Activated CD4-positive, alpha-beta T cell treated with anti-CD3 and anti-CD28 coated beads, Interleukin-2, amount 50 U/mL, for 48 hours (primary cell): ENCODE measurements at regions not wholly inside any gene's neighbourhood (a gene's known extent, or its start where the extent isn't known, plus 50 kb on each side); places are given as distances from the start of the nearest gene placed in this dataset.
"Not testable (repeated sequence)": the region's sequence is repeated elsewhere in the genome, so short reads cannot be mapped to it uniquely, and the experiment has no call there.

ENCODE experiments used
- DNase-seq, 2 experiments: peaks; one replicate each; pipeline ENCODE4 v3.0.0-alpha.2; 2020

DNA sequence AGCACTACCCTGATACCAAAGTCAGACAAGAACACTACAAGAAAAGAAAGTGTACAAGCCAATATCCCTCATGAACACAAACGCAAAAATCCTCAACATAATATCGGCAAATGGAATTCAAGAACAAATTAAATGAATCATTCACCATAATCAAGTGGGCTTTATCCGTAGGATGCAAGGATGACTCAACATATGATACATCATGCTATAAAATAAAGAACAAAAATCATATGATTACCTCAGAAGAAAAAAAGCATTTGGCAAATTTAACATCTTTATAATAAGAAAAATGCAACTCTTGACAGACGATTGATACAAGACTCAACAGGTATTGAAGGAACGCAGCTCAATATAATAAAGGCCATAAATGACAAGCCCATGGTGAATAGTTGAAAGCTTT lies 843.9 kb downstream of the FRK start:
- no peak for DNase-seq

DNA sequence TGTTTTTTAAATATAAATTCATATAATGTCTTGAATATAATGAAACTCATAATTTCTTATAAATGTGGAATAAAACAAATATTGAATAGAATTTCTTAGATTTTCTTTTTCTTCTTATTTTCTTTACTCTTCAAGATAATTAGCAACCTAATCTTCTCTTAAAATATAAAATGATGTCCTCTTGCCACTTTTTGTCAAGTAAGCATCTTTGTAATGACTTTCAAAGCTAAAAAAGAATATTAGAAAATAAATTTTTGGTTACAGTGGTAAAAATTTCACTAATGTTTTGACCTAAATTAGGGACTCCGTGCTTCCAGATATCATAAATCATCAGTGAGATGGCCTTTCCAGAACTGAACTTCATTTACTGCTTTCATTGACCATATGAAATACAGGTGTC lies 846.4 kb downstream of the FRK start:
- DNase-seq: no peak

DNA sequence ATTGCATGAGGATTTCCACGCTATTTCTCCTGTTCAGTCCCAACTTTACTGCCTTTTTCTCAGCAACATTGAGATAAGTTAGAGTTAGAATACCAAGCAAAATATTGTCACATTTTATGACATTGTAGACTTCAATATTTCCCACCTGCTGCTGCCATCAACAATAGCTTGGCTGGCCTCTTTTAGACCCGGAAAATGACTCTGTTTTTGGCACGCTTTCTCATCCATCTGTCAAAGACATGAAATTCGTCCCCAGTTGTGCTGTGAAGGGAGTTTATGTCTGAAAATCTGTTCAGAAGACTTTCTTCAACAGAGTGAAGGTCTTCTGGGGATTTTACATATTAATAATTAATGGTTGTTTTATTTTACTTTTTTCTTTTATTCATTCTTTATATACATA lies 857.3 kb downstream of the FRK start:
- DNase-seq: no peak

DNA sequence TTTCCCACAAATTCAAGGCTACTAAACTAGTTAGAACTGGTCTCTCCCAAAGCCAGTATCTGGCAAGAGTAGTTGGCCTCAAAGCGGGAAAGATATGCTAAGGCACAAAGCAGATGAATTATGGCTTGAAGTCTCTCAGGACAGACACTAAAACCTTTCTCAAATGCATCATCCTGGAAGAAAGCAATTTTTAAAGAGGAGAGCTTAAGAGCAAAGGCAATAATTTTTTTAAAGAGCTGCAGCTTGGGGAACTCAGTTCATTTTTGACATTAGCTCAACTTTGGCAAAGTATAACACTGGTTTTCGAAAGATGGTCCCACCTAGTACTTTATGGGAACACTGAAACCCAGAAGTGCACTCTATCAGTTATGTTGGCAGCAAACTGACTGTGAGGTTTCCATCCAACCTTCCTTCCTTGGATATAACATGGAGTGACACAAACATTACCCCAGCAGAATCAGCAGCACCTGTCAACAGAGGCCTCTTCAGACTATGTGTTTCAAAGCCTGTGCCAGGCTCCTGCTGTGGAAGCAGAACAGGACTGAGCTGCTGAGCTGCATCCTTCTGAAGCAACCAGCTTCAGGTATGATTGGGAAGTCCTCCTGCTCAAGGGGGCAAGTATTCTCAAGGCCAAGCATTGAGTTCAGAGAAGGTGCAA lies 852.3 kb upstream of the HS3ST5 start:
- no peak for DNase-seq

DNA sequence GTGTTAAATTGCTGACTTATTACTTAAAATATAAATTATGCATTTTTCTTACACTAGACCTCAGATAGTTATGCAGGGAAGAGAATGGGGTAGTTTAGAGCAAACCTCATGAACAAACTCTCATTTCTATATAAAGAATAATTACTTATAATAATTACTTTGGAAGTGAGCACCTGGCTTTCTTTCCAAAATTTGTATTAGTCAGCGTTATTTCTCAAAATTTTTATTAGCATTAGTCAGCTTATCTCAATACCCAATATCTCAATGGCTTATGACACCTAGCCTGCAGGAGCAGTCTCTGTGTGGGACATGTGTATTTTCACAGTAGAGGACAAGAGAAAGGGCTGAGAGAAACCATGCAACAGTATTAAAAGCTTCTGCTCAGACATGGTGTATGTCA lies 849.2 kb upstream of the HS3ST5 start:
- DNase-seq: no peak

DNA sequence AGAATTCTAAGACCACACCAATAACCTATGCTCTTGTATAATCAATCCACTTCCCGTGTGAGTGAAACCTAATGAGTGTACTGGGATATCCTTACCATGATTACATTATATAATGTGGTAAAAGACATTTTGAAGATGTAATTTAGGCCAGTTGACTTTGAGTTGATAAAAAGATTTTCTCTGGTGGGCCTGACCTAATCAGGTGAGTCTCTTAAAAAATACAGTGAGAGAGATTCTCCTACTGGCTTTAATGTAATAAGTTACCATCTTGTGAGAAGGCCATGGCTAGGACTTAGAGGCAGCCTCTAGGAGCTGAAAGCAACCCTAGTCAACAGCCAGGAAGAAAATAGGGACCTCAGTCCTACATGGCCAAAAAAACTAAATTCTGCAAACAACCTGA lies 847.7 kb upstream of the HS3ST5 start:
- no peak for DNase-seq

DNA sequence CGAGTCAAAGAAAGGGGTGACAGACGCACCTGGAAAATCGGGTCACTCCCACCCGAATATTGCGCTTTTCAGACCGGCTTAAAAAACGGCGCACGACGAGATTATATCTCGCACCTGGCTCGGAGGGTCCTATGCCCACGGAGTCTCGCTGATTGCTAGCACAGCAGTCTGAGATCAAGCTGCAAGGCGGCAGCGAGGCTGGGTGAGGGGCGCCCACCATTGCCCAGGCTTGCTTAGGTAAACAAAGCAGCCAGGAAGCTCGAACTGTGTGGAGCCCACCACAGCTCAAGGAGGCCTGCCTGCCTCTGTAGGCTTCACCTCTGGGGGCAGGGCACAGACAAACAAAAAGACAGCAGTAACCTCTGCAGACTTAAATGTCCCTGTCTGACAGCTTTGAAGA lies 832.6 kb upstream of the HS3ST5 start:
- not testable (repeated sequence) for DNase-seq

DNA sequence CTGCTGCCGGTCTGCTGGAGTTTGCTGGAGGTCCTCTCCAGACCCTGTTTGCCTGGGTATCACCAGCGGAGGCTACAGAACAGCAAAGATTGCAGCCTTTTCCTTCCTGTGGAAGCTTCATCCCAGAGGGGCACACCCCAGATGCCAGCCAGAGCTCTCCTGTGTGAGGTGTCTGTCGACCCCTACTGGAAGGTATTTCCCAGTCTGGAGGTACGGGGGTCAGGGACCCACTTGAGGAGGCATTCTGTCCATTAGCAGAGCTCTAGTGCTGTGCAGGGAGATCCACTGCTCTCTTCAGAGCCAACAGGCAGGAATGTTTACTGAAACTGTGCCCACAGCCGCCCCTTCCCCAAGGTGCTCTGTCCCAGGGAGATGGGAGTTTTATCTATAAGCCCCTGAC lies 823.1 kb upstream of the HS3ST5 start:
- not testable (repeated sequence) for DNase-seq

DNA sequence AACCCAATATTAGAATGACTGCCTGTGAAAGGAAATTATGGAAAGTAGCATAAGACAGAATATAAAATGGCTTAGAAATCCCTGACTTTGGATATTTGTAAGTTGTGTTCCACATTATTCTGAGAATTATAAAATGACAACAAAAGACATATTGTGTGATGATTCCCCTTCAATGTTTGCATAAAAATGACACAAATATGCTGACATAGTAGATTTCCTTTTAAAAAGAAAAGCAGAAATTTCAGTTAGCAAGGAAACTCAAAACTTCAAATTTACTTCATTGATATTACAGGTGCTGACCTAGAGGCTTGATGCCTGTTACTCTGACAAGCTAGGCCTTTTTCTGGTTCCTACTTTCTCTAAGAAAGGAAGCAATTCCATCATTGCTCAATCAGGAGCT lies 816.9 kb upstream of the HS3ST5 start:
- DNase-seq: no peak

DNA sequence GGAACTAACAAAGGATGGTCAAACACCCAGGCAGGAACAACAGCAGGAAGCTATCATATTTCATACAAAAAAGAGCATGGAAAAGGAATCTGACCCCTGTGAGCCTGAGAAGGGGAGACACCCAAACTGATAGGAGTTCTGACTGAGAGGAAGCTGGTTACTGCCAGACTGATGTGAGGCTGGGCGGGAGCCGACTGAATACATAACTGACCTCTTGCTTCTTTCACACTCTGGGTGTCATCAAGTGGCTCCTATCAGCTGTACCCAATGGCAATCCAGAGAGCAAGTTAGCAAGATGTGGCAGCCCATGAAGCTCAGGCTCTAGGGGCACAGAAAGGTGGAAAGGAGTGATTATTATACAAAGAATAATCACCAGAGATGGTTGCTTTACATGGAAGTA lies 795.1 kb upstream of the HS3ST5 start:
- DNase-seq: no peak

DNA sequence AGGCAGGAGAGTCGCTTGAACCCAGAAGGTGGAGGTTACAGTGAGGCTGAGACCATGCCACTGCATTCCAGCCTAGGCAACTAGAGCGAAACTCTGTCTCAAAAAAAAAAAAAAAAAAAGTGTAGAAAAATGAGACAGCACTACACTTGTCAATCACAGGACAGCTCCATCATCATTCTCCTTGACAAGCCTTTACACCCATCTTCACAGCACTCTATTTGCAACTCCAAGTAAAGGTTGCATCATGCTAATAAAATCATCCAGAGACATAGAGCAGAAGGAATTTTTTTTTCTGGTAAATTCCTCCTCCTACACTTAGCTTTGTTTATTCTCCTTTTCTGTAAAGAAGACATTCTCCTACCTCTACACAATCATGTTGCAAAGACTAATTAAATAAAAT lies 791.0 kb upstream of the HS3ST5 start:
- DNase-seq: no peak

DNA sequence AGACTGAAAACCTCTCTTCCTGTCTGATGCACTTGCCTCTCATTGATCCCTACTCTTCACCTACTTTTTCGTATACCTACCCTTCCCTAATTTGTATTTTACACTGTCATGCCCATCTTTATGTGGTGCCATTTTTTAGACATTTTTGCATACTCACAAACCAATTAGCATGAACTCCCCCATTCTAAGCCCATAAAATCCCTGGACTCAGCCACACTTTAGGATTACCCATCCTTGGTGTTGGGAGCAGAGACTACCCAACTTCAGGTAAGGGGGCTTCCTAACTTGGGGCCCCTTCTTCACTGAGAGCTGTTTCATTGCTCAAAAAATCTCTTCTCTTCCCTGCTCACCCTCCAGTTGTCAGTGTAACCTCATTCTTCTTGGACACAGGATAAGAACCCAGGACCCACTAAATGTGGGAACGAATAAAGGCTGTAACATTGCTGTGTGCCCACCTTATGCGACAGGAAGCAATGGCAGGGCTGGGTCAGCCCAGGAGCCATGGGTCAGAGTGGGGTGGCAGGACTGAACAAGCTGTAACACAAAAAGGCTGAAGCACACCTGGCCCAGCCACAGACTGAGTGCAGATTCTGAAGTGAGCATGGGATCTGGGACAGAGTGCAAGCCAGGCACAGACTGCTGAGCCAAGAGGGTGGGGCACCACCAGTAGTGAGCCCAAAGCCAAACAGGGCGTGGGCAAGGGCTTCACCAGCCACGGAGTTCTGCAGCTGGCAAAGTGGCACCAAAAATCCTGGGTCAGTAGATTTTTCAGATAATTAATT lies 789.1 kb upstream of the HS3ST5 start:
- no peak for DNase-seq

DNA sequence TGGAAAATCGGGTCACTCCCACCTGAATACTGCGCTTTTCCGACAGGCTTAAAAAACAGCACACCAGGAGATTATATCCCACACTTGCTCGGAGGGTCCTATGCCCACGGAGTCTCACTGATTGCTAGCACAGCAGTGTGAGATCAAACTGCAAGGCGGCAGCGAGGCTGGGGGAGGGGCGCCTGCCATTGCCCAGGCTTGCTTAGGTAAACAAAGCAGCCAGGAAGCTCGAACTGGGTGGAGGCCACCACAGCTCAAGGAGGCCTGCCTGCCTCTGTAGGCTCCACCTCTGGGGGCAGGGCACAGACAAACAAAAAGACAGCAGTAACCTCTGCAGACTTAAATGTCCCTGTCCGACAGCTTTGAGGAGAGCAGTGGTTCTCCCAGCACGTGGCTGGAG lies 778.7 kb upstream of the HS3ST5 start:
- not testable (repeated sequence) for DNase-seq

DNA sequence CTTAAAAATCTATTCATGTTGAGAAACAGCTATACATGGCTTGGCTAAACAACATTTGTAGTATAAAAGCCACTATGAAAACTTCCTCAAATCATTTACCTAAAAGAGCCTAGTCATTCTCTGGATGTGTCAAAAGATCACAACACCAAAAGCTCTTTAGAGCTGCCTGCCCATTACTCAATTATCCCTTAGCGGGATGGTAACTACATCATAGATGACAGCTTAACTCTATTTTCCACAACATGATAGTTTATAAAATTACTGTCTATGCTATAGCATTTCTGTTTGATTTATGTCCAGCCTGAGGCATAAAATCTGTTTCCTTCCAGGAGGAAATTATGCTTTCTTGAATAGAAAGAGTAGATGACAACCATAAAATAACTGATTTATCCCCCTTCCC lies 777.6 kb upstream of the HS3ST5 start:
- DNase-seq: no peak

DNA sequence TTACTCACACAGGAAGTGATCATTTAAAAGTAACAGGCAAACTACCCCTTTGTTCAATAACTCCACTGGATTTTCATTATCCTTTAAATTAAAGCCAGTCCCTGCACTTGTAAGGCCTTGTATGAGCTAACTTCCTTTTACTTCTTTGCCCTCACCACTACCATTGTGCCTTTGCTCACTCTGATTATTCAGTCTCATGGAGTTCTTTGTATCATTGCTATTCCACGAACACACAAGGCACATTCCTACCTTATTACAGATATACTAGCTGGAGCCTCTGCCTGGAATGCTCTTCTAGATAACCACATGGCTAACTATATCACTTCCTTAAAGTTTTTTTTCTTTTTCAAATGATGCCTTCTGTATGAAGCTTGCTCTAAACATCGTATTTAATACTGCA lies 748.6 kb upstream of the HS3ST5 start:
- no peak for DNase-seq

DNA sequence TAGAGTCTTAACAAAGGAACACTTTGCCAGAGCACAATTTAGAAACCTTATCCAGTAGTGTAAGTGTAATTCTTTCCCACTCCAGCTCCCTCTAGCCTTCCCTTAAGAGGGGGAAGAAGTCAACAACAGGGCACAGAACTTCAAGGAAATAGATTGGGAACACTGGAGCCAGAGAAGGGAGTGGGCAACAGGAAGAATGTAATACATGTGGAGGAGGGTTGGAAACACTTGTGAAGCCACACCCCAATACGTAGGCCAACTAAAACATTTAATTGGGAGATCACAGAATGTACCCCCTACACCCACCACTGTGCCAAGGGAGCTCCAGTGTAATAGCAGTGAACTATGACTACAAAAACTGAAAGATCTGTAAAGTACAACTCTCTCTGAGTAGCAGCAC lies 735.7 kb upstream of the HS3ST5 start:
- DNase-seq: no peak

DNA sequence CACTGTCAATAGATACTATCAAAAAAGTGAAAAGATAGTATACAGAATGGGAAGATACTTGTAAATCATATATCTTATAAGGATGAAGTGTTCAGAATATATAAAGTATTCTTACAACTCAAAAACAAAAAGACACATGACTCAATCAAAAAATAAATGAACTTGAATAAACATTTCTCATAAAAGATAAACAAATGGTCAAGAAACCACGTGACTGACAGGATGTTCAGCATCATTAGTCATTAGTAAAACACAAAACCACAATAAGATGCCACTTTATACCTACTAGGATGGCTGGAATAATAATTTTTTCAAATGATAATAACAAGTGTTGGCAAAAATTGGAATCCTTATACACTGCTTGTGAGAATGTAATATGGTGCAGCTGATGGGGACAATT lies 729.1 kb upstream of the HS3ST5 start:
- DNase-seq: no peak

DNA sequence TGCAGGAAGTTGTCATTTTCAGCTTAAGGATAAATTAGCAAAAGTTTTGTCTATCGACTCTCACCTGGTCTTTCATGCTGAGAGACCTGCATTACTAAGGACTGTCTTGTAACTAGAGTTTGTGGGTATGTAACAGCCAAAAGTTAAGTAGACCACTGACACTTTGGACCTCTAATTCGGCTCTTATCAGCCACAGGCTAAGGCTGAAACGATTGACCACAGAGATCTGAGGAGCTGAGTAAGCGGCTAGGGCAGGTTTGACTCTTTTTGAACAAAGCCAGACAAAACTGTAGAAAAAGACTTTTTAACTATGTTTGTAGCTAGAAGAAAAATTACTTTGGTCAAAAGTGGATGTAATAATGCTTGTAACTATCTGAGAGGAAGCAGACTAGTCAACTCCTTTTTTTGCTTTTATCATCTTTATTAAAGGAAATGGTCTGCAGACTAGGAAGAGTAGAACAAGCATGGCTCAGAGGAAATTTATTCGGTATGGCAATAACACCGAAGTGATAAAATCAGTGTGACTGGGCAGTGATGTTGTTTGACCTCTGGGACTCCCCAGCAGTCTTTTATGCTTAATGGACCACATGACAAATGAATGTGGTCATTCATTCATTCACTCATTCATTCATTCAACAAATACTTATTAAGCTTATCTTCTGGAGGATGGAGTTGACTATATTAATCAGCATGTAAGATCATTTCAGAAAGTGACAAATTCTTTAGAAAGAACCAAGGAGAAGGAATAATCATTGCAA lies 725.0 kb upstream of the HS3ST5 start:
- no peak for DNase-seq

DNA sequence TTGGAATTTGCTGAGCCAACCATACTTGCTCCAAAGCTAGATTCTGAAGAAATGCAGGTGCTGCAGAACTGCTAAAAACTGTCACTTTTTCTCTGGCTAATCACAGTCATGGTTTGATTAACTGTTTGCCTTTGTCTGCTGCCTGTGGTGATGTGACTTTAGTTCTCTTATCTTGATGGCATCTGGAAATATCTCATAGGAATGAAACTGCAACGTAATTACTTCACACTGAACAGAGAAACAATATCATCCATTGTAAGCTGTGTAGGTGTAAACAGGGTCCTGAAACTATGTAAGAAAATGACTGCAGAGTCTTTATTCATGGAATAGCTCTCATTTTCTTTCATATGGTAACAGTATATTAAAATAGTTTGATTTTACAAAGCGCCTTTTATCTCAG lies 721.9 kb upstream of the HS3ST5 start:
- no peak for DNase-seq

DNA sequence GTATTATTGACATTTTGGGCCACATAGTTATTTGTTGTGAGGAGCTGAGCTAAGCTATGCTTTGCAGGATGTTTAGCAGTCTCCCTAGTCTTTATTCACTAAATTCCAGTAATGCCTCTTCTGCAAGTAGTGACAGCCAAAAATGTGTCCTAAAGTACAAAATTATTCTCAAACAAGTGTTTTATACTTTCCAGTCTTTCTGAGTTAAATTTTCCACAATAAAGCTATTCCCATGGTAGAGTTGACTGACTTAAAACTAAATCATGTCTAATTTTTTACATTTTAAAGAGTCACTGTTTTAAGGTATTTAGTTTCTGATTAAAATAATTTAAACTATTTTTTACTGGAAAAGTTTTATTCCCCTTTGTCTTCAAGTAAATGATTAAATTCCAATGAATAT lies 717.8 kb upstream of the HS3ST5 start:
- DNase-seq: no peak

DNA sequence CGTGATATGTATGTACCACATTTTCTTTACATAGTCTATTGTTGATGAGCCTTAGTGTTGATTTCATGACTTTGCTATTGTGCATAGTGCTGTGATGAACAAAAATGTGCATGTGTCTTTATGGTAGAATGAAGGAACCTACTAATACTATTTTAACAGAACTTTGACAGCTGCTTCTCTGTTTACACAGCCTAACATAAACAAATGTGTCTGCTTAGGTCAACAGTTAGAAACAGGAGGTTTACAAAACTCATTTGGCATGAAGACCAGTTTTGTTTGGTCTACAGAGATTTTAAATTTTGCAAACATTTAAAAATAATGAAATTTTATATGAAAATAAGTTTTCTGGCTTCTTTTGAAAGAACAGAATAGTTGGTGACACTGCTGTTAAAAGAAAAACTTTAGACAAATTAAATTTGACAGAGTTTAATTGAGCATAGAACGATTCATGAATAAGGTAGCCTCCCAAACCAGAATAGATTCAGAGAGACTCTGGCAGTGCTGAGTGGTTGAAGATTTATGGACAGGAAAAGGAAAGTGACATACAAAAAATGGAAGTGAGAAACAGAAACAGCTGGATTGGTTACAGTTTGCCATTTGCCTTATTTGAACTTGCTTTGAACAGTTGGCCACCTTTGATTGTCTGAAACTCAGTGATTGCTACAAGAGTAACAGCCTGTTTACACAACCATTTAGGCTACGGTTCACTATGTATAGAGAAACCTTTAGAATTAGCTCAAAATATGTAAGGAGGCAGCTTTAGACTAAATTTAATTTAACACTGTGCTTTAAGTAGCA lies 715.8 kb upstream of the HS3ST5 start:
- DNase-seq: no peak

DNA sequence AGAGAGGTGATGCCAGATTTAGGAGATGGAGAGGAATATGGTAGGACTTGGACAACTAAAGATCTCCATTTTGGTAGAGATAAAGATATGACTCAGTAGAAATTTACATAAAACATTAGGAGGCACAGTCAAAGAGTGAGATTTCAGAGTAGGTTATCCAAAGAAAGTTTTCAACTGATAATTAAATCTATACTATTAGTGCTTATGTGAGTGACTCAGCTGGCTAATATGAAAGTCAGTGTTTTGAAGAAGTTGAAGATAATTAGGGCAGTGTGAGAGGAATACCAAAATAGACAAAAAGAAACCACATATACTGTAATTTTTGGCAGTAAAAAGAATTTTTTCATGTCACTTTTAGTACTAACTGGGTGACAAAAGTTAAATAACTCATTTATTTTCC lies 712.8 kb upstream of the HS3ST5 start:
- DNase-seq: no peak

DNA sequence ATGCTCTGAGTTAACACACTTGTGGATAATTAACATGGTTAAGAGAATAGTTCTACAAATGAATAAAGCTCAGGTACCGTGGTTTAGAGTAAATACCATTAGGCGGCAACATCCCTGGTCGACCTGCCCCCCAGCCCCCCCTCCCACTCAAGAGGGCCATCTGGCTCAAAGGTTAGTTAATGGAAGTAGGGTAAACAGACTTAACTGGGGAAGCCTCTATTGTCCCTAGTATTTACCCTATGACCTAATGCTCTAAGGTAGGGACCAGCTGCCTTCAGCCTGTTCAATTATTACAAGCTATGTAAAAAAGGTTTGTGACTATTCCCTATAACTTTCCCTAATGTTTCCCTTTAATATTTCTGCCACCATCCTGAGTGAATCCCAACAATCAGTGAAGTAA lies 711.4 kb upstream of the HS3ST5 start:
- DNase-seq: not testable (repeated sequence)
